GM04503 (cell line): ENCODE measurements at regions not wholly inside any gene's neighbourhood (a gene's known extent, or its start where the extent isn't known, plus 50 kb on each side); places are given as distances from the start of the nearest gene placed in this dataset.
A peak's percentile ranks its signal among the peaks of the same experiment; 100 is the strongest.

Experiments
- DNase-seq: peaks from one replicate; pipeline ENCODE4 v3.0.0-alpha.2; 2012; ENCODE audit warnings: low read depth

GRCh38 chr11:69931994-69932910, 113.0 kb upstream of the FGF3 start:
- no peak for DNase-seq

- no peak for DNase-seq
Measured at GRCh38 chr11:69934861-69935494, 115.8 kb upstream of the FGF3 start.

GRCh38 chr11:69935941-69936505, 116.8 kb upstream of the FGF3 start:
- DNase-seq, result no peak

GRCh38 chr11:69936771-69937170, 117.6 kb upstream of the FGF3 start:
- DNase-seq, result no peak

- DNase-seq, result no peak
Measured at GRCh38 chr11:69938206-69938605, 119.0 kb upstream of the FGF3 start.

- DNase-seq, result no peak
Measured at GRCh38 chr11:69939551-69940245, 120.5 kb upstream of the FGF3 start.

- DNase-seq, result no peak
Measured at GRCh38 chr11:69940246-69940610, 121.0 kb upstream of the FGF3 start.

- no peak for DNase-seq
Measured at GRCh38 chr11:69941546-69942332, 122.5 kb upstream of the FGF3 start.

- no peak for DNase-seq
Measured at GRCh38 chr11:69942333-69942820, 123.2 kb upstream of the FGF3 start.

- no peak for DNase-seq
Measured at GRCh38 chr11:69943066-69943465, 123.8 kb upstream of the FGF3 start.

GRCh38 chr11:69943506-69943905, 124.3 kb upstream of the FGF3 start:
- DNase-seq, result no peak

- no peak for DNase-seq
Measured at GRCh38 chr11:69944146-69944795, 125.1 kb upstream of the FGF3 start.

GRCh38 chr11:69945157-69945556, 125.9 kb upstream of the FGF3 start:
- no peak for DNase-seq

GRCh38 chr11:69947059-69947792, 128.0 kb upstream of the FGF3 start:
- no peak for DNase-seq

- no peak for DNase-seq
Measured at GRCh38 chr11:69947793-69948255, 128.6 kb upstream of the FGF3 start.

GRCh38 chr11:69948256-69949141, 129.3 kb upstream of the FGF3 start:
- DNase-seq, result no peak

GRCh38 chr11:69949327-69949726, 128.8 kb upstream of the ANO1 start:
- DNase-seq, result peak; percentile 51

- no peak for DNase-seq
Measured at GRCh38 chr11:69950120-69950519, 128.0 kb upstream of the ANO1 start.

GRCh38 chr11:69950621-69951020, 127.5 kb upstream of the ANO1 start:
- no peak for DNase-seq
